ENCODE measurements at regions not wholly inside any gene's neighbourhood (a gene's known extent, or its start where the extent isn't known, plus 50 kb on each side); places are given as distances from the start of the nearest gene placed in this dataset.

DNA sequence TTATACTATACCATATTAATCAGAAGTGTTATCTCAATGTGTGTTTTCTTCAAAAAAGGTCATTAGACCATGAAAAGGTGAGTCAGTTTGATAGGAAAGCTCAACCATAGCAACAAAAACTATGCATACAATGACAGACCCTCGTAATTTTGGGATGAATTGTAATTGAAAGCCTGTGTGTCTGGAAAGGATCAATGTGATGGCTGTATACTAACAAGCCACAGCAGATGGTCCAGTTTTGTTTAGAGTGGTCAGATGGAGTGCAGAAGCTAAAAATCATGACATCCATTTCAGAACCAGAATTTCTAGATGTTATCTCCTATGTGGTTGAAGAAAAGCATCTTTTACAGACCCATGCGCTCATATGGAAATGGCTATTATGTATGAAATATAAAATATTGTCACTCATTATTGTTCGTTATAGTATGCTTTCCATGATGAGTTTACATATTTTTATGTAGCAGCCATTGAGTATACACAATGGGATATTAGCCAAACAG, 88.3 kb upstream of the CNTNAP2 start:
- TF ChIP-seq CTCF (IDR thresholded peaks at IDR 0.05; ENCODE audit: poor library complexity) (no peak), EZH2 (IDR thresholded peaks at IDR 0.05; ENCODE audit: borderline replicate concordance) (no peak)
